NCI-H774 (cell line): ENCODE measurements at regions not wholly inside any gene's neighbourhood (a gene's known extent, or its start where the extent isn't known, plus 50 kb on each side); places are given as distances from the start of the nearest gene placed in this dataset.
"Not testable (repeated sequence)": the region's sequence is repeated elsewhere in the genome, so short reads cannot be mapped to it uniquely, and the experiment has no call there.

Experiments used
- DNase-seq: peaks from one replicate; lab custom pipeline; 2025; lab: John Stamatoyannopoulos, UW

GRCh38 chr13:50130123-50130946 is 115.1 kb downstream of the KCNRG start:
- DNase-seq, result no peak

DNA sequence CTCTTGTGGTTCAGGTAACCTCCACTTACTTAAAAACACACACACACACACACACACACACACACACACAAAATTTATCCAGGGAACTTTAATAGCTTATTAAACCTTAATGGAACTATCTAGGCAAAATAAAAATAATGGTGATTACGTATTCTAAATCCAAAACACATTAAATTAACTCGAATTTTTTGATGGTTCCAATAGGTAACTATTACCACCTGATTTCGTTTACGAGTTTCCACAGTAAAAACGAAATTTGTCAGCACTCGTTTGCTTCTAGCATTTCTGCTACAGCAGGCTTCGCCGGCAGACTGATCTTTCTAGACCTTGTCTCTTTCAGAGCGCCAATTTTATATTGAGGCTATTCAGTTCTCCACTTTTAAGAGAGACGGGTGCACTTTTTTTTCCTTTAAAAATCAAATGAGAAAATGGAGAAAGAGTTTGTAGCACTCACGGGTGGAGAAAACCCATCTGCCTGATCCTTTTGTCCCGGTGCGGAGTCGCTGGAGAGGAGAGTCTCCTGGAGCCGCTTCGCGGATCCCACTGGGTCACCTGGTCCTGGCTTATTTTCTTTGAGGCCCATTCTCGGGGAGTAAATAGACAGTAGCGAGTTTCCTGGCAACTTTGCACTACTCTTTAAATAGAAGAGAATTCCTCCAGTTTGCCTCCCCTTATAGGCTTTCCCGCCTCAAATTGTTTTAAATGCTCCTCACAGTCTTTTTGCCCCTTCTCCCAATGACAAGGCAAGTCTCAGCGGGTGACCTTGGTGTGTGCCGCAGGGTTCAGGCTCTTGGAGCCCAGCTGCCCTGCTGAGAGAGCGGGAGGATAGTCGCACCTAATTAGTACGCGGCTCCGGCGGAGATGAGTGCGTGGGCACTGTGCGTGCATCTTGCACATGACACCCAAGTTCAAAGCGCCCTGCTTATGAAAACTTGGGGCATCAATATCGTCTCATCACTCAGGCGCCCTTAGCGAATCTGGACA is 117.0 kb downstream of the KCNRG start:
- DNase-seq, result no peak

DNA sequence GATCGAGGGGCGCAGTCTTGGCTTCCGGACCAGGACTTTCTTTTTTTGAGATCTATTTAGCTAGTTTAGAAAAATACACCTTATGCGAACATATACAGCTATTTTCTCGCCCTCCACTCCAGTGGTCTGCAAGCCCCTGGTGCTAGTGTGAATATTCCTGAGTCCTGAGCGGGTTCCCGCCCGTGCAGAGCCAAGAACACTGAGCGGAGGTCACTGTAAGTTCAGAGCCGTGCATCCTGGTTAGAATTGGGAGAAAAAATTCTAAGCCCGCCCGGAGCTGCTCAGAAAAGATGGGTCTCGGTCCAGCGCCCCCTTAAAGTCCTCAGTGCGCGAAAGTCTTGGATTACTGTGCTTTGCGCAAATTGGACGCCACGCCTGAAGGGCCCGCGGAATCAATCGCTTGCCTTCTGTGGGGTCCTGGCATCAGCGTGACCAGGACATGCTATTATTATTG is 117.7 kb downstream of the KCNRG start:
- DNase-seq, result no peak

- DNase-seq, result no peak
Observed at GRCh38 chr13:50133358-50133953, 118.2 kb downstream of the KCNRG start.

- no peak for DNase-seq
Observed at GRCh38 chr13:50136226-50136625, 121.0 kb downstream of the KCNRG start.

GRCh38 chr13:50136678-50137077 is 121.4 kb downstream of the KCNRG start:
- DNase-seq, result no peak

GRCh38 chr13:50139435-50139934 is 124.2 kb downstream of the KCNRG start:
- DNase-seq, result not testable (repeated sequence)

GRCh38 chr13:50140153-50140552 is 124.9 kb downstream of the KCNRG start:
- no peak for DNase-seq

DNA sequence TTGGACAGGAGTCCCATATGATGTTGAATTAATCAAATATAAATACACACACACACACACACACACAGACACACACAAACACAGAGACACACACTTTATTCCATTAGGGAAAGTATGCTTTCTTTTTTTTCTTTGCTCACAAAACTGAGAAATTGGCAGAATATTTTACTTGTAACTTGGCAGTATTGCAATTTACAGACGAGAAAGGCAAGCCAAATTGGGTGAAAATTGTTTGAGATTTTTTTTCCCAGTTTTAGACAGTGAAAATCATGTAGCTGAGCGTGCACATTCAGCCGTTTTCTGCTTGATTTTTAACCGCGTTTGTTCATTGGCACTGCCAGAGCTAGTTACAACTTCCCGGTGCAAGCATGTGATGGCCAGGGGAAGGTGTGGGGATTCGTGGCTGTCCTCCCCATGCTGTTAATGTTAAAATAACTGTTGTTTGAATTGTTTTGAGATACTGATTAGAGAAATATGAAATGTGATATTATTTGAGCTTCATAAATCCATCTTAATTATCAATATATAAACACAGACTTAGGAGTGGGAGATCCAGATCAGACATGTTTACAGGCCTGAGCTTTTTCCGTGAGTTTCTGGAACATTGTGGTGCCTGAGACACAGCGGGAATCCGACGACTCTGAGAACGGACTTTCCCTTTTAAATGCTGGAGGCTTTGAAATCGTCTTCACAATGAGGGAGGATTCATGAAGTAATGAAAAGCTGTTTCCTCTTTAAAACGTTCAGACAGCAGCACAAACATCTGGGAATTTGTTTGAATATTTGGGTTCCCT is 125.5 kb downstream of the KCNRG start:
- DNase-seq, result no peak

DNA sequence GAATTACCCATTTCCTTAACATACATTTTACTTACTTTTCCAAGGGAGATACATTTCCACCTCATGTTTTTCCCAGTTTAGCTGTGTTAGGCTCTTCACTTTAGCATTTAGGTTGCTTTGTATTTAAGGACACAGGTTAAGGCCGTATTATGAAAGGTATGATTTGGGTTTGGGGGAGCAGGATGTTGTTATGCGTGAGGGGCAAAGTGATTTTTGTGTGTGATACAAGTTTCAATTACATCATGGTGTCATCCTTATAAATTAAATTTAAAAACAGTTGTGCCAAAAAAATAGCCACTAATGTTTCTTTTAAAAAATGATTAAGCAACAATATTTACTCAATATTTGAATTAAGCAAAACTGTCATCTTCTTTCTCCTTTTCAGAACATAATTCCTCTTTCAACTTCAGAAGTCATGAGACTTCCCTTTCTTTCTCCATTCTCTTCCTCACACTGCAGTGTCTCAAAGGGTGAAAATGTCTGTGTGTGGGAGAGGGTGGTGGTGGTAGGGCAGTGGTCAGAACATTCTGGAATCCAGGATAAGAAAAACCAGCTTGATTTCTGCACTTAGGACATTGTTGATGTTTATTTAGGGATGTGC is 126.2 kb downstream of the KCNRG start:
- DNase-seq, result no peak

- DNase-seq, result no peak
Observed at GRCh38 chr13:50144246-50145160, 129.3 kb downstream of the KCNRG start.

DNA sequence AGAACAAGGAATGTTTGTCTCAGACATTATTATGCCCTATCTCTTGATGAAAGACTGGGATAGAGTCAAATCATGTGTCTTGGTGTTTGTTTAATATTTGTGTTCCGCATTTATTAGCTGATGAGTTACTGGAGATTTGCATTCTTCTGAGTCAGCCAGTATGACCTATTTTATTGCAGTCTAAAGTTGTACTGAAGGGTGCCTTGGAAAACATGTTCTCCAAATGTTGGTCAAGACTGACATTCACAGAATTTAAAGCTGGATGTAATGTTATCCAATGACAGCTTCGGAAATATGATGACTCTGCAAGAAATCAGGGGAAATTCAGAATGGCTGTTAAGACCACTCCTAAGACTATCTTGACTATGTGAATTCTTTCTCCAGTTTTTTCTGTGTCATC is 134.0 kb downstream of the KCNRG start:
- no peak for DNase-seq

- no peak for DNase-seq
Observed at GRCh38 chr13:50149932-50150331, 134.7 kb downstream of the KCNRG start.

GRCh38 chr13:50152224-50152623 is 137.0 kb downstream of the KCNRG start:
- DNase-seq, result no peak

DNA sequence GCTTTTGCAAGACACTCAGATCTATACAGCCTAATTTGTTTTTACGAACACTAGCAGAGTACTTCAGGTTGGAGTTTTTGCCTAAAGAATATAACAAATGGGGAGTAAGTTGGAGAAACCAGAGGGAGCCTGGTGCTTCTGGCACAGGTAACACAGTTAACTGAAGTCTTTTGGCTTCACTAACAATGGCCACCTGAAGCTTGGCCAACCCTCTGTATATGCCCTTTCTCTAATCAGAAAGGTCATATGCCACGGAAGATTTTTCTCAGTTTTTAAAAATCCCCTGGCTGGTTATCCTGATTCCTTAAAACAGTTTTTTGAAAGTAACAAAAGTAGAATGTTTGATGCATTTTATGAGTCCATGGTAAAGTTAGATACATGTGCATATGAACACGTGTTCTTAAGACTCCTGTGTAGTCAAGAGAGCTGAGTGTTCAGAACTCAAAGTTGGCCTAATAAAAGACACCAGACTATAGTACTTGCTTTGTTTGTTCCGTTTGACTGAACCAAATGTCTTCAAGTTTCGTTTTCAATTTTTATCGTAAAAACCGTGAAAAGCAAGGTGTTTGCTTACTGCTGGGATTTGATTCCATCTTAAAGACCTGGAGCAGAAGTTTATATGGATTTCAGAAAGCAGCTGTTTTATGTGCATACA is 137.5 kb downstream of the KCNRG start:
- no peak for DNase-seq

DNA sequence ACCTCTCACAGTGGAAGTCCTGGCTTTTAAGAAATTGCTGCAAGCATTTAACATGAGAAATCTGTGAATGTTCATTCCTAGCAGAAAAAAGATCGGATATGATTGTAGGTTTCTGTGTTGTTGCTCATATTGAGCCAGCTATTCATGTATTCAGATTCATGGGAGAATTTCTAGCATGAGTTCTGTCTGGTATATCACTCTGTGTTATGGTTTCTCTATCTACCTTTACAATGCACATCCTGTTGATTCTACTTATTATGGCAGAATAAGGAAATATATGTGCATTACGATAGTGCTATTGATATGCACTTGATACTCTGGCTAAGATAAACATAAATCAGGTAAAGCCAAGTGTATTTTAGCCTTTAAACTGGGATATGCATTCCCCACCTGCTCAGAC is 138.2 kb downstream of the KCNRG start:
- DNase-seq, result no peak

GRCh38 chr13:50153876-50154275 is 138.6 kb downstream of the KCNRG start:
- no peak for DNase-seq

DNA sequence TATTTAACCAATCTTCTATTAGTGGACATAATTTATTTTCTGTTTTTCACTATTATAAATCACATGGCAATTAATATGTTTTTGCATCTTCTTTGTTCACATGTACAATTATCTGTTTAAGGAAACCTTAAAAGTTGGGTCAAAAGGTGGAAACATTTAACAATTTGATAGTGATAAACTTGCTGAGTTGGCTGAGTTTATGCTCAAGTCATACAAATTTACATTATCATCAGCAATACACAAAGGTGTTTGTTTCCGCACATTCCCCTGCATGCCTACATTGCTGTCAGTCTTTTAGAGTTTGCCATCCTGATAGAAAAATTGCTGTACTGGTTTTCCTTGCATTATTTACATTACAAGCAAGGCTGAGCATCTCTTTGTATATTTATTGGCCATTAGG is 139.5 kb downstream of the KCNRG start:
- no peak for DNase-seq

DNA sequence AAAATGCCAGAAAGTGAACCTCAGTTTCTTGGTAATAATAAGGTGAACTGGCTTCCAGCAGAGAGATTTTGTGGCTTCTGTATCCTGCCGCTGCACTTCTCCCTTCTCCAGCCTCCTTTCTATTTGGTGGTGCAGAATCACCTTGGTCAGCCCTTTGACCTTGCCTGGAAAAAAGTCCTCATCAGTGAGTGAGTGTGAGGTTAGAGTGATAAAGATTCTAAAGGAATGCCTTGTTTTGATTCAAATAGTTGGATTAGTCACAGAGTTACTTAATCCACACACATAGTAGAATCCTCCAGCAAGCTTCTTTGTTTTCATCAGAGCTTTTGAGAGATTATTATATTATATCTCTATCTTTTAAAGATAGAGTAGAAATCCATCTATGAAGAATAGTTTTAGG is 140.9 kb downstream of the KCNRG start:
- no peak for DNase-seq
